Stimulated activated CD4-positive, alpha-beta T cell treated with anti-CD3 and anti-CD28 coated beads, Interleukin-4, amount 100 ng/mL, for 48 hours (primary cell): ENCODE measurements at regions not wholly inside any gene's neighbourhood (a gene's known extent, or its start where the extent isn't known, plus 50 kb on each side); places are given as distances from the start of the nearest gene placed in this dataset.
"Not testable (repeated sequence)": the region's sequence is repeated elsewhere in the genome, so short reads cannot be mapped to it uniquely, and the experiment has no call there.

ENCODE experiments used
- DNase-seq, 2 donors: peaks; one replicate each; pipeline ENCODE4 v3.0.0-alpha.2; 2020; ENCODE audit warnings: low read depth in 2 of 2

- no peak for DNase-seq
Observed at GRCh38 chr11:15655552-15655951, 540.8 kb downstream of the INSC start.

GRCh38 chr11:15657264-15657663 lies 542.5 kb downstream of the INSC start:
- no peak for DNase-seq

- DNase-seq, result no peak
Observed at GRCh38 chr11:15660496-15660895, 545.8 kb downstream of the INSC start.

- no peak for DNase-seq
Observed at GRCh38 chr11:15662285-15662684, 547.6 kb downstream of the INSC start.

- DNase-seq, result no peak
Observed at GRCh38 chr11:15663777-15664218, 549.1 kb downstream of the INSC start.

GRCh38 chr11:15665368-15665871 lies 550.7 kb downstream of the INSC start:
- DNase-seq, result no peak

- no peak for DNase-seq
Observed at GRCh38 chr11:15667127-15667725, 552.5 kb downstream of the INSC start.

GRCh38 chr11:15668718-15669117 lies 554.0 kb downstream of the INSC start:
- no peak for DNase-seq

- no peak for DNase-seq
Observed at GRCh38 chr11:15670520-15671070, 555.9 kb downstream of the INSC start.

- no peak for DNase-seq
Observed at GRCh38 chr11:15671216-15671615, 556.5 kb downstream of the INSC start.

- no peak for DNase-seq
Observed at GRCh38 chr11:15672825-15673224, 558.1 kb downstream of the INSC start.

GRCh38 chr11:15673408-15673831 lies 558.7 kb downstream of the INSC start:
- no peak for DNase-seq

GRCh38 chr11:15674756-15675155 lies 560.0 kb downstream of the INSC start:
- no peak for DNase-seq

- no peak for DNase-seq
Observed at GRCh38 chr11:15675683-15676082, 561.0 kb downstream of the INSC start.

- no peak for DNase-seq
Observed at GRCh38 chr11:15677181-15677580, 562.5 kb downstream of the INSC start.

GRCh38 chr11:15683528-15683927 lies 568.8 kb downstream of the INSC start:
- no peak for DNase-seq

- no peak for DNase-seq
Observed at GRCh38 chr11:15685306-15685705, 570.6 kb downstream of the INSC start.

- not testable (repeated sequence) for DNase-seq
Observed at GRCh38 chr11:15686259-15686658, 571.5 kb downstream of the INSC start.

GRCh38 chr11:15687342-15687741 lies 572.6 kb downstream of the INSC start:
- no peak for DNase-seq

GRCh38 chr11:15688351-15688792 lies 573.6 kb downstream of the INSC start:
- no peak for DNase-seq

GRCh38 chr11:15690320-15690719 lies 575.6 kb downstream of the INSC start:
- DNase-seq, result no peak

- no peak for DNase-seq
Observed at GRCh38 chr11:15692739-15693138, 578.0 kb downstream of the INSC start.

GRCh38 chr11:15695096-15695721 lies 580.5 kb downstream of the INSC start:
- no peak for DNase-seq
